HG02943 (cell line): ENCODE measurements at regions not wholly inside any gene's neighbourhood (a gene's known extent, or its start where the extent isn't known, plus 50 kb on each side); places are given as distances from the start of the nearest gene placed in this dataset.
"Not testable (repeated sequence)": the region's sequence is repeated elsewhere in the genome, so short reads cannot be mapped to it uniquely, and the experiment has no call there.

Experiments
- ATAC-seq: cut with Tn5 transposase; IDR thresholded peaks from one replicate; pipeline ENCODE4 v1.9.1; 2021; ENCODE audit warnings: mild to moderate bottlenecking, low read depth, moderate library complexity; ENCODE audit not compliant: unreplicated experiment

DNA sequence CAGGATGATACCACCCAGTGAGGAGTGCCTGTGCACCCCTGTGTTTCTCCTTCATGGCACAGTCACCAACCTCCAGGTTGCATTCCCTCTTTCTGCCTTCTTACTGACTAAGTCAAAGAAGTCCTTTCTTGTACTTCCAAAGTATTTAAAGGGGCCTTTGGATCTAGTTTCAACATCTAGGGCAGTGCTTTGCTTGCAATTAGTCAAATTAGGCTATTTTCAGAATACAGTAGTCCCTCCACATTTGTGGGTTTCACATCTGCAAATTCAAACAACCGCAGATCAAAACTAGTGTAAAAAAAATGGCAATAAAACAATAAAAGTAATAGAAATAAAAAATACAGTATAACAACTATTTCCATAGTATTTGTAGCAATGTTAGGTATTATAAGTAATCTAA lies 333.9 kb upstream of the SEMA6A start:
- ATAC-seq: no peak

DNA sequence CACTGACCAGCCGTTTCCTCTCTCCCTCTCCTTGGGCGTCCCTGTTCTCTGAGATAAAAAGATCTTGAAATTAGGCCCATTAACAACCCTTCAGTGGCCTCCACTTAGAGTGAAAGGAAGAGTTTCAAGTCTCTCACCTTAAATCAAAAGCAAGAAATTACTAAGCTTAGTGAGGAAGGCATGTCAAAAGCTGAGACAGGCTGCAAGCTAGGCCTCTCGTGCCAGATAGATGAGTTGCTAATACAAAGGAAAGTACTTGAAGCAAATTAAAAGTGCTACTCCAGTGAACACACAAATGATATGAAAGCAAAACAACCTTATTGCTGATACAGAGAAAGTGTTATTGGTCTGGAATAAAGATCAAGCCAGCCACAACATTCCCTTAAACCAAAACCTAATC lies 331.3 kb upstream of the SEMA6A start:
- no peak for ATAC-seq

GRCh38 chr5:116900793-116901192 lies 326.2 kb upstream of the SEMA6A start:
- ATAC-seq: no peak

DNA sequence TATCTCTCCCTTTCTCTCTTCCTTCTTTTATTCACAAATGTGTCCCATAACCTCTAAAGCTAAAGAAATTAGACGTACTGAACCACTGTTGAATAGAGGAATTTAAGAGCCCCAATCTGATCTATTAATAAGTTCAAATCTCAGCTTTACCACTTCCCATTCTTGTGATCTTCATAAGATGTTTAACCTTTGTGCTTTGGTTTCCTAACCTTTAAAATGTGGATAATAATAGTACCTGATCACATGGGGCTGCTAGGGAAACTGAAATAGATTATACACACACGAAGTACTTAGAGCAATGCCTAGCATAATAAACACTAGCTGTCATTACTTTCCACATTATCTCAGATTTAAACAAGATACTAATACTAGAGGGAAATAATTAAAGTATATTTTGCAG lies 324.3 kb upstream of the SEMA6A start:
- ATAC-seq: no peak

DNA sequence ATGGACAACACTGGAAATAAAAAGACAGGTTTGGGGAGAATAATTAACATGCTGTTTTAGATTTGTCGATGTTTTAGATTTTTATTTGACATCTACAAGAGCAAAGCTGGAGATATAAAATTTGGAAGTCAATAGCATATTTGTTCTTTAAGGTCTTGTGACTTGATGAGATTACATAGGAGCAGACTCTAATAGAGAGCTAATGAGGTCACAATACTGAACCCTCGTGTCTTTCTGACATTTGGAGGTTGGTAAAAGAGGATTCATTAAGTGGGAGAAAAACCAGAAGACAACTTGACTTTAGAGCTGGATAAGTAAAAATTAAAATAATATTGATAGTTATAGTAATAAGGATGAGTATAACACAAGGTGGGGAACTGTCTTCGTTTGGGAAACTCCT lies 322.7 kb upstream of the SEMA6A start:
- no peak for ATAC-seq

DNA sequence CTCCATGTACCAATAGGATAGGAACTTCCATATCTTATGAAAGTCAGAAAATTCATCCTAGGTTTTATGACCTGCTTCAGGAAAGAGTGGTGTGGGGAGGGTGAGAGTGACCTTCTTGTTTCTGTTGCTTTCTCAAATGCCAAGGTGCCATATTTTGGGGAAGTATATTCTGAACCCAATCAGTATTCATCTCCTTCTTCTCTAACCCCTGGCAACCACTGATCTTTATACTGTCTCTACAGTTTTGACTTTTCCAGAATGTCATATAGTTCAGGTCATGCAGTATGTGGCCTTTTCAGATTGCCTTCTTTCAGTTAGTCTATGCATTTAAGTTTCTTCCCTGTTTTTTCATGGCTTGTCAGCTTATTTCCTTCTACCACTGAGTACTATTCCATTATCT lies 321.4 kb upstream of the SEMA6A start:
- ATAC-seq: no peak

DNA sequence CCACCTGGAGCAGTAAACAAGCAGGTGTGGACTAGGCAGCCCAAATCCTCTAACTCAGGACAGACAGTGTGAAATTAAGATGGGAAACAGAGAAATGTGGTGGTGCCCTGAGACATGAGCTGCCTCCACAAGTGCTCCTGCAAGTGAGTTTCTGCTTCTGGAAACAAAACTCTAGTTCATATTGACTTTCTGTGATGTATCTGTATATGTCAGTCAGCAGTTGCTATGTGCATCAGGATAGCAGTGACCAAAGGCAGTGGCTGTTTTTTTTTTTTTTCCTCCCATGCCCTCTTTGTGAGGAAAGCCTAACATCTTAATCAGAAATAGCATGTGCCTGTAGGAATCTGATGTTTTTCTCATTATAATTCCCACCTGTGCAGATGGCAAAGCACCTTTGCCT lies 318.4 kb upstream of the SEMA6A start:
- ATAC-seq: no peak

GRCh38 chr5:116887104-116887503 lies 312.5 kb upstream of the SEMA6A start:
- no peak for ATAC-seq

DNA sequence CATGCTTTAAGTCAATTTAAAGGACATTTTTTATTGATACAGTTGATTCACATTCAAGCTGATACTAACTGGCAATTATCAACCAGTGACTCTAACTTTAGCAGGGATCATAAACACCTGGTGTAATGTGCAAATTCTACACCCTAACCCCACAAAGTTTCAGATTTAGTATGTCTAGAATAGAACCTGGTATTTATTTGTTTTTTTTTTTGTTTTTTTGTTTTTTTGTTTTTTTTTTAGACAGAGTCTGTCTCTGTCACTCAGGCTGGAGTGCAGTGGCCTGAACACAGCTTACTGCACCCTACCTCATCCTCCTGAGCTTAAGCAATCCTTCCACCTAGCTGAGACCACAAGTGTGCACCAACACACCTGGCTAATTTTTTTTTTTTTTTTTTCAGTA lies 311.2 kb upstream of the SEMA6A start:
- no peak for ATAC-seq

- ATAC-seq: no peak
Measured at GRCh38 chr5:116883875-116884274, 309.3 kb upstream of the SEMA6A start.

DNA sequence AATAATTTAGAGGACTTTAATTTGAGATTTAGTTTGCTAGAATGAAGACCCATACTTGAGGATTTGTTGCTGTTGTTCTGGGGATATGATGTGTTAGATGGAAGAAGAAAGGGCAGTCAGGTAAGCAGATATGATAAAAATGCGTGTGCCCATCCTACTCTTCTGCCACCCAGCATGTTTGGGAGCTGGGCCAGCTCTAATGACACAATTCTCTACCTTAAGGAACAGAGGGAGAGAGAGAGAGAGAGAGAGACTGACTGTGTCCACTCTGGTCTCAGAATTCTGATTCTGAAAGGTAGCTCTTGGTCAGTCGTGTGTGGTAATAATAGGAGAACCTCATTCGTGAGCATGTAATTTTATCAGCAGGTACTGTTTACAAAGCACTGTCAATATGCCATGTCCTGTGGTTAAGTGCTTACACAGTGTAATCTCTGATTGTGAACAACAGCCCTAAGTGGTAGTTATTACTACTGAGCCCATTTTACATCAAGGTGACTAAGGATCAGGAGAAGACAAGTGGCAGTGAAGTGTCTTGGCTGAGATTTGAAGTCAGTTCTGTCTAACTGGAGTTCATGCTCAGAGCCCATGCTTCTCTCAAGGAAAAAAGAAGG lies 307.4 kb upstream of the SEMA6A start:
- ATAC-seq: no peak

DNA sequence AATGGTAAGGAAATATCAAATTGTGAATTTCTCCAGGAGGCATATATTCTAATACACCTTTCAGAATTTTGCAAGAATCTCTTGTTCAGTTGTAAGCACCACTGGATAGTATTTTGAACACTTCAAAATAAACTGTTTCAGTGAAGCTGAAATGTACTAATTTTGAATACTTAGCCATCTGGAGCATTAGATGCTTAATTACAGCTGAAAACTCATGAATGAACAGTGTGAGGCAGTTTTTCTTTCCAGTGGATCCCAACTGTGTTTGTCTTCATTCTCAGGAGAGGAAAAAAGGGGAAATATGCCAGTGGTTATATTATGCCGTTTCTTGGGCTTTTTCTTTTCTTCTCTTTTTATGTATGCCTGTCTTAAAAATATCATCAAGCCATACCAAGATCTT lies 306.0 kb upstream of the SEMA6A start:
- no peak for ATAC-seq

- ATAC-seq: no peak
Measured at GRCh38 chr5:116880150-116880549, 305.5 kb upstream of the SEMA6A start.

GRCh38 chr5:116876240-116876840 lies 301.7 kb upstream of the SEMA6A start:
- ATAC-seq: no peak

DNA sequence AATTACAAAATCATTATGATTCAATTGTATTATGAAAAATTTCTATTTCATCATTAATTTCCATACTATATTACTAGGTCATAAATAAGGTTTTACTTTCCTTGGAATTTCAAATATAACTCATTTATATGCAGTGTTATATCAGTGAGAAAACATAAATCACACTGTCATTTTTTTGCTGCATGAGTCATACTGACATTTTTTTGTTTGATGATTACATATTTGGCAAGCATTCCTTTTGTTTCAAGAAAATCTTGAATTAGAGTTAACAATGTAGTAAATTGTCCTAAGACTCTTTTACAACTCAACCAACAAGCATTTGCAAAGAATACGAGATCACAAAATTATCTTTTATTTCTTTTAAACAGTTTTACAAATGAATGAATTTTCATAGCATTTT lies 298.4 kb upstream of the SEMA6A start:
- no peak for ATAC-seq

DNA sequence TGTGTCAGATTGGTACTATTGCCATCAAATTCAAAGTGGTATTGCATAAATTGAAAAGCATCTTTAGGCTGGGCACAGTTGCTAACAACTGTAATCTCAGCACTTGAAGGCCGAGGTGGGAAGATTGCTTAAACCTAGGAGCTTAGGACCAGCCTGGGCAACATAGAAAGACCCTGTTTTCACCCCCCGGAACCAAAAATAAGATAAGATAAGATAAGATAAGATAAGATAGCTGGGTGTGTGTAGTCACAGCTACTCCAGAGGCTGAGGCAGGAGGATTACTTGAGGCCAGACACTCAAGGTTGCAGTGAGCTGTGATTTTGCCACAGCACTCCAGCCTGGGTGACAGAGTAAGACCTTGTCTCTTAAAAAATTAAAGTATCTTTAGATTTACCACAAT lies 297.9 kb upstream of the SEMA6A start:
- no peak for ATAC-seq

GRCh38 chr5:116867825-116868224 lies 293.2 kb upstream of the SEMA6A start:
- not testable (repeated sequence) for ATAC-seq

DNA sequence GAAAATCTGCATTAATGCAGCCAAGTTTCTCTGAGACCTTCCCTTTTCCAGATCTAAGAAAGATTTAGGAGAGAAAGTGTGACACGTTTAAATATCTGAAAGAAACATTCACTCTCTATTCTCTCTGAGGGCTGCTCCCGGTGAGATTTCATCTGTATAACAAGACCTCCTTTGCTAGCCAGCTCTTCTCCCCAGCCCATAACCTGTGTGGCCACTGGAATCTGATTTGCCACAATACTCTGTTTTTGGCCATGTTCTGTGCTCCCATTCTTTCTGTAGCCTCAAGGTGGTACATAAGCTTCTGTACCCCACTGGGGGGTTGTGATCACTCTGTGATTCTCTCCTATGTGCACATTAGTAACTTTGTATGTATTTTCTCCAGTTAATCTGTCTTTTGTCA lies 291.0 kb upstream of the SEMA6A start:
- no peak for ATAC-seq

GRCh38 chr5:116864838-116865190 lies 290.2 kb upstream of the SEMA6A start:
- no peak for ATAC-seq

DNA sequence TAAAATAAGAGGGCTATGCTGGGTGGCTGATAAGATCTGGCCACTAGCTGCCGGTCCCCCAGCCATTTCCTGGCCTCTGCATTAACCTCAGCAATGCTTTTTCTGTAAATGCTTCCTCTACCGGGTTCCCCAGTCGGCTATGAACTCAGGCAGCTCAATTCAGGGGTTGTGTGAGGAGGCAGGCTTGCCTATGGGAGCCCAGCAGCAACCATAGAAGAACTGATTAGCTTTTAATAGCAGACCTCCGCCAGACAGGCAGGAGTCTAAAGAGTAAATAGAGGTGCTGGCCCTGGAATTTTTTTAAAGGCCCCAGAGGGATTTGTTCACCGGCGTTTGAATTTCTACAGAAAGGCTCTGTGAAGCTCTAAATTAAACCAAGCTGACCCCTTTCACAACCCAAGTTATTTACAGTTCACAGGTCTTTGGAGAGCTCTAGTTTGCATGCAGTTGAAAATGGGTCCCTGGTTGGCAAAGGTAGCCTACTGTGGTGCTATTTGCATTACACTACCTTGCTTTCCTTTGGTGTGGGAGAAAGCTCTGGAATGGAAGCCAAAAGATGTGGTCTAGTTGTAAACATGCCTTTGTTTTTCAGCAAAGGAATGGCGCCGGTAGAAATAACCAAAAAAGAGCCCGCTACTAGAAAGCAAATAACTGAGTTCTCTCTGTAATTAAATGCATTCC lies 289.7 kb upstream of the SEMA6A start:
- no peak for ATAC-seq

GRCh38 chr5:116862632-116863455 lies 288.2 kb upstream of the SEMA6A start:
- ATAC-seq: no peak
